ENCODE measurements at regions not wholly inside any gene's neighbourhood (a gene's known extent, or its start where the extent isn't known, plus 50 kb on each side); places are given as distances from the start of the nearest gene placed in this dataset.
"Not testable (repeated sequence)": the region's sequence is repeated elsewhere in the genome, so short reads cannot be mapped to it uniquely, and the experiment has no call there.

DNA sequence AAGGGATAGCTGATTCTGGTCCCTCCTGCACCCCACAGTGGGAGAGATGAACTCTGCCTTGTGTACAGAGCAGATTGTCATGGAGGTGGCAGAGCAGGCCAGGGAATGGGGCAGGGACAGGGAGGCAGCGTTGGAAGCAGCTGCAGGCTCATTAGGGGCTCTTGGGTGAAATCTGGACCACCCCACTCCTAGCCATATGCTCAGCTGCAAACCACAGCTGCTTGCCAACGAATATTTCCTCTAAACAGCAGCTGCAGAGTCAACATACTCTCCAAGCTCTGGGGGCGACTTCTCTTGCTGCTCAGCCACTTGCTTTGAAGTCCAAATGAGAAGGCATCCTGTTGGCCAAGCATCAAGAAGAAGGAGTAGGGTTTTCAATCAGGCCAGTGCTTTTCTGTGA lies 302.3 kb upstream of the AUTS2 start:
- DNase-seq (ENCODE audit: low read depth): no peak
- no peak overlapping the region for H3K4me3 ChIP-seq (ENCODE audit: low read depth, low read length)

DNA sequence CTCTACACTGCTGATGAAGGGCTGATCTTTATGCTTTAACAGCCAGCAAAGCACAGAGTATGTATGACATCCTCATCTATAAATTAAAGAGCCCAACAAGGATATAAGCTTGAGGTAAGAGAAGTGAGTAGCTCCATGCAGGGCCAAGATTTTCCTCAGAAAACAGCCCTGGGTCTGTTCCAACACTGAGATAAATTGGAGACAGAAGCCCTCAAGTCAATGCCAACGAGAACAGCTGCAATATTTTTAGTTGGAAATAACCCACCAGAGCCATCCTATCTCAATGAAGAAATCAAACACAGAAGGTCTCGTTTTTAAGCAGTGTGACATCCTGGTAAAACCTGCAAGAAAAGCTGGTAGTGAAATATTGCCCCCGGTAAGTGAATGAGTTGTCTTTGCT lies 297.0 kb upstream of the AUTS2 start:
- TF ChIP-seq, protein P1, sequence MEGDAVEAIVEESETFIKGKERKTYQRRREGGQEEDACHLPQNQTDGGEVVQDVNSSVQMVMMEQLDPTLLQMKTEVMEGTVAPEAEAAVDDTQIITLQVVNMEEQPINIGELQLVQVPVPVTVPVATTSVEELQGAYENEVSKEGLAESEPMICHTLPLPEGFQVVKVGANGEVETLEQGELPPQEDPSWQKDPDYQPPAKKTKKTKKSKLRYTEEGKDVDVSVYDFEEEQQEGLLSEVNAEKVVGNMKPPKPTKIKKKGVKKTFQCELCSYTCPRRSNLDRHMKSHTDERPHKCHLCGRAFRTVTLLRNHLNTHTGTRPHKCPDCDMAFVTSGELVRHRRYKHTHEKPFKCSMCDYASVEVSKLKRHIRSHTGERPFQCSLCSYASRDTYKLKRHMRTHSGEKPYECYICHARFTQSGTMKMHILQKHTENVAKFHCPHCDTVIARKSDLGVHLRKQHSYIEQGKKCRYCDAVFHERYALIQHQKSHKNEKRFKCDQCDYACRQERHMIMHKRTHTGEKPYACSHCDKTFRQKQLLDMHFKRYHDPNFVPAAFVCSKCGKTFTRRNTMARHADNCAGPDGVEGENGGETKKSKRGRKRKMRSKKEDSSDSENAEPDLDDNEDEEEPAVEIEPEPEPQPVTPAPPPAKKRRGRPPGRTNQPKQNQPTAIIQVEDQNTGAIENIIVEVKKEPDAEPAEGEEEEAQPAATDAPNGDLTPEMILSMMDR (IDR thresholded peaks at IDR 0.05; ENCODE audit: control insufficient read depth, extremely low read depth, insufficient read depth): no peak
- DNase-seq (ENCODE audit: low read depth): no peak
- no peak overlapping the region for H3K4me3 ChIP-seq (ENCODE audit: low read depth, low read length)

More for the DNA sequence above, 302.3 kb upstream of the AUTS2 start:
- TF ChIP-seq, protein P1 (IDR thresholded peaks at IDR 0.05; ENCODE audit: control insufficient read depth, extremely low read depth, insufficient read depth): no peak

GRCh38 chr7:69309601-69310000 lies 288.7 kb upstream of the AUTS2 start:
- no peak for DNase-seq (ENCODE audit: low read depth)
- H3K4me3 ChIP-seq (ENCODE audit: low read depth, low read length): no peak overlapping the region
- TF ChIP-seq, protein P1 (IDR thresholded peaks at IDR 0.05; ENCODE audit: control insufficient read depth, extremely low read depth, insufficient read depth): no peak

- no peak for DNase-seq (ENCODE audit: low read depth)
- H3K4me3 ChIP-seq (ENCODE audit: low read depth, low read length): no peak overlapping the region
- TF ChIP-seq, protein P1 (IDR thresholded peaks at IDR 0.05; ENCODE audit: control insufficient read depth, extremely low read depth, insufficient read depth): no peak
Measured at GRCh38 chr7:69311489-69311888, 286.8 kb upstream of the AUTS2 start.

DNA sequence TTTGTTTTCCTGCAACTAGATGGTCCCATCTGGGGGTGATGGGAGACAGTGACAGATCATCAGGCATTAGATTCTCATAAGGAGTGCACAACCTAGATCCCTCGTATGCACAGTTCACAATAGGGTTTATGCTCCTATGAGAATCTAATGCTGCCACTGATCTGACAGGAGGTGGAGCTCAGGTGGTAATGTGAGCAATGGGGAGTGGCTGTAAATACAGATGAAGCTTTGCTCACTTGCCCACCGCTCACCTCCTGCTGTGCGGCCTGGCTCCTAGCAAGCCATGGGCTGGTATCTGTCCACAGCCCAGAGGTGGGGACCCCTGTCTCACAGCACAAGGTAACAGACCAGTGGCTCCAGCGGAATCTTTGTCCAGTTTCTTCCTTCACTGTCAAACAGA lies 284.4 kb upstream of the AUTS2 start:
- not testable (repeated sequence) for H3K4me3 ChIP-seq (ENCODE audit: low read depth, low read length); DNase-seq (ENCODE audit: low read depth)

DNA sequence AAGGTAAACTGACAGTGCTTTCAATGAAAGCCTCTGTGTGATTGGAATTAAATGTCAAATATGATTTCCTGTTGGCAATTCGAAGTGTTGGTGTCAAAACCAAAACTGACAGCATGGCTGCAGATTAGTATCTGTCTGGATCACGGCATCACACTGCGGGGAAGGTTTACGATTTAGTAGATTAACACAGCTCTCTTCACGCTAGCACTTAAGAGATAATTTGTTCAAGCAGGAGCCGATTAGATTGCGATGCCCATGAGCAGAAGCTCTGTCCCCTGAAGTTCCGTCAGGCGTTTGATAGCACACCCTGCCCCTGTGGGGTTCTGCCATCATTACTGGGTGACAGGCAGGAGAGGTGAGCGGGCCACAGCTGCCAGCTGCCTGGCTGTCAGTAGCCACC lies 279.5 kb upstream of the AUTS2 start:
- TF ChIP-seq, protein P1 (IDR thresholded peaks at IDR 0.05; ENCODE audit: control insufficient read depth, extremely low read depth, insufficient read depth): no peak
- no peak for DNase-seq (ENCODE audit: low read depth)
- no peak overlapping the region for H3K4me3 ChIP-seq (ENCODE audit: low read depth, low read length)

DNA sequence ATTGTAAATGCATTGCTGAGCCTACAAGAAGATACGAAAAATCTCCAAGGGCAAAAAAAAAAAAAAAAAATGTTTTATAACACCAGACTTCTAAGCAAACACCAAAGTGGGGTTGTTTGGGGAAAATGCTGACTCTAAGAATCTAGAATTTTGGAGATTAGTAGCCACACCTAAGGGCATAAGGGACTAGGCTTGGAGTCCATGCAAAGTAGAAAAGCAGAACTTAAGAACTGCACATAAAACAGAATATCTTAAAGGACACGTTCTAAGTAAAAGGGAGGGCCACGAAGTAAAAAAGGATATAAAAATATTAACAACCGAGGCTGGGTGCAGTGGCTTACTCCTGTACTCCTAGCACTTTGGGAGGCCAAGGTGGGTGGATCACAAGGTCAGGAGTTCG lies 269.8 kb upstream of the AUTS2 start:
- TF ChIP-seq, protein P1 (IDR thresholded peaks at IDR 0.05; ENCODE audit: control insufficient read depth, extremely low read depth, insufficient read depth): no peak
- no peak overlapping the region for H3K4me3 ChIP-seq (ENCODE audit: low read depth, low read length)
- no peak for DNase-seq (ENCODE audit: low read depth)

All from LNCaP clone FGC (cell line).